A549 (cell line): ENCODE measurements at regions not wholly inside any gene's neighbourhood (a gene's known extent, or its start where the extent isn't known, plus 50 kb on each side); places are given as distances from the start of the nearest gene placed in this dataset.

Source experiments
- ATAC-seq, 2 experiments: fragments of 200-7000 bp in 1 of 2; fragments of >200 bp in 1 of 2; cut with Nextera tagmentation in 1 of 2; cut with Tn5 transposase in 1 of 2; 3 replicates each; pipeline versions ENCODE4 v1.8.0 to v1.9.1; 2018 to 2020; ENCODE audit warnings: mild to moderate bottlenecking in 1 of 2, moderate library complexity in 1 of 2
- CTCF ChIA-PET: fragments of 300-600 bp; sonication (Branson Sonifier 250); formaldehyde crosslinking; extraction: SDS; loops from one replicate; lab custom pipeline; 2021; ENCODE audit warnings: antibody characterized with exemption, inconsistent platforms; lab: Yijun Ruan, JAX
- POLR2A ChIA-PET: fragments of 350-600 bp; formaldehyde crosslinking; extraction: SDS; loops from one replicate; lab custom pipeline; 2021; ENCODE audit warnings: antibody characterized with exemption, inconsistent platforms; lab: Yijun Ruan, JAX
- DNase-seq, 2 experiments: peaks; one replicate each; pipeline versions ENCODE4 v3.0.0 to v3.0.0-alpha.2; 2011 to 2016; ENCODE audit warnings: low read depth in 1 of 2, low spot score in 1 of 2
- FAIRE-seq: peaks from 2 replicates; lab custom pipeline; 2011; peaks lifted over from hg19 to GRCh38; lab: Jason Lieb, UNC
- H3K27ac ChIP-seq, 2 experiments: fragments of >200 bp; sonication (Bioruptor Twin); formaldehyde crosslinking; 3 replicates each; pipeline ENCODE4 v1.5.1; 2016 to 2017
- H3K4me1 ChIP-seq: fragments of >200 bp; sonication (Bioruptor Twin); formaldehyde crosslinking; 3 replicates; pipeline ENCODE4 v1.6.1; 2016
- H3K4me2 ChIP-seq: fragments of >200 bp; sonication (Bioruptor Twin); formaldehyde crosslinking; 3 replicates; pipeline ENCODE4 v1.6.1; 2016
- H3K4me3 ChIP-seq: fragments of >200 bp; sonication (Bioruptor Twin); formaldehyde crosslinking; 3 replicates; pipeline ENCODE4 v1.5.1; 2016
- H3K9me3 ChIP-seq: fragments of >200 bp; sonication (Bioruptor Twin); formaldehyde crosslinking; 3 replicates; pipeline ENCODE4 v1.6.1; 2016
- CBX2 ChIP-seq: fragments of 200-600 bp; sonication (generic); IDR thresholded peaks from 2 replicates; pipeline ENCODE4 v1.6.1; 2016; ENCODE audit warnings: low read depth, mild to moderate bottlenecking, borderline replicate concordance
- CHD2 ChIP-seq: fragments of 150-350 bp; IDR thresholded peaks from 2 replicates; pipeline ENCODE4 v1.6.1; 2014; ENCODE audit warnings: low read length; ENCODE audit not compliant: partially characterized antibody
- EHF ChIP-seq: fragments of 250-450 bp; sonication (Bioruptor Pico); IDR thresholded peaks from 2 replicates; pipeline ENCODE4 v1.5.0; 2020; ENCODE audit warnings: mild to moderate bottlenecking
- EHMT2 ChIP-seq: fragments of 200-600 bp; sonication (generic); IDR thresholded peaks from 2 replicates; pipeline ENCODE4 v1.6.1; 2016; ENCODE audit warnings: antibody characterized with exemption, low read depth, mild to moderate bottlenecking, moderate library complexity
- FOSL2 ChIP-seq, 2 experiments: fragments of 450-650 bp in 1 of 2; fragments of >200 bp in 1 of 2; sonication (Bioruptor Twin) in 1 of 2; formaldehyde crosslinking; IDR thresholded peaks; 2 replicates each; pipeline versions ENCODE4 v1.5.0 to v1.6.1; 2016 to 2020; ENCODE audit warnings: mild to moderate bottlenecking in 1 of 2, moderate library complexity in 1 of 2
- FOXS1 ChIP-seq: fragments of 250-450 bp; sonication (Bioruptor Pico); IDR thresholded peaks from 2 replicates; pipeline ENCODE4 v1.5.0; 2020; ENCODE audit warnings: mild to moderate bottlenecking, moderate library complexity
- JUNB ChIP-seq: fragments of >200 bp; sonication (Bioruptor Twin); formaldehyde crosslinking; IDR thresholded peaks from 2 replicates; pipeline ENCODE4 v1.6.1; 2016
- MAZ ChIP-seq: fragments of 150-350 bp; IDR thresholded peaks from 2 replicates; pipeline ENCODE4 v1.6.1; 2014; ENCODE audit warnings: antibody characterized with exemption, low read depth, low read length, borderline replicate concordance
- NR3C1 ChIP-seq: fragments of >200 bp; sonication (Bioruptor Twin); formaldehyde crosslinking; IDR thresholded peaks from 3 replicates; pipeline ENCODE4 v1.6.1; 2017
- ZFP36 ChIP-seq: fragments of 450-650 bp; IDR thresholded peaks from 2 replicates; pipeline ENCODE4 v1.6.1; 2014; ENCODE audit warnings: borderline replicate concordance; ENCODE audit not compliant: partially characterized antibody
- ZNF302 ChIP-seq: fragments of 250-450 bp; sonication (Bioruptor Pico); IDR thresholded peaks from 2 replicates; pipeline ENCODE4 v1.9.0; 2021; ENCODE audit warnings: inconsistent platforms, mild to moderate bottlenecking, moderate library complexity
- WGBS: methylation state at CpG from one replicate; pipeline ENCODE4 v1.1.6; 2017; ENCODE audit errors: missing lambda C conversion rate; 5-methylcytosine and 5-hydroxymethylcytosine counted together
- TF ChIP-seq, protein P1 (sequence below): fragments of >200 bp; sonication (Bioruptor Twin); formaldehyde crosslinking; IDR thresholded peaks from 2 replicates; pipeline ENCODE4 v1.6.1; 2016
- TF ChIP-seq, protein P2 (sequence below): IDR thresholded peaks from 2 replicates; pipeline ENCODE4 v1.6.1; 2012
- TF ChIP-seq, protein P3 (sequence below): IDR thresholded peaks from 2 replicates; pipeline ENCODE4 v1.6.1; 2012; ENCODE audit warnings: low read depth, borderline replicate concordance
- TF ChIP-seq, protein P4 (sequence below): fragments of 250-450 bp; sonication (Bioruptor Pico); IDR thresholded peaks from 2 replicates; pipeline ENCODE4 v1.5.0; 2020; ENCODE audit warnings: low read depth, mild to moderate bottlenecking, moderate library complexity

DNA sequence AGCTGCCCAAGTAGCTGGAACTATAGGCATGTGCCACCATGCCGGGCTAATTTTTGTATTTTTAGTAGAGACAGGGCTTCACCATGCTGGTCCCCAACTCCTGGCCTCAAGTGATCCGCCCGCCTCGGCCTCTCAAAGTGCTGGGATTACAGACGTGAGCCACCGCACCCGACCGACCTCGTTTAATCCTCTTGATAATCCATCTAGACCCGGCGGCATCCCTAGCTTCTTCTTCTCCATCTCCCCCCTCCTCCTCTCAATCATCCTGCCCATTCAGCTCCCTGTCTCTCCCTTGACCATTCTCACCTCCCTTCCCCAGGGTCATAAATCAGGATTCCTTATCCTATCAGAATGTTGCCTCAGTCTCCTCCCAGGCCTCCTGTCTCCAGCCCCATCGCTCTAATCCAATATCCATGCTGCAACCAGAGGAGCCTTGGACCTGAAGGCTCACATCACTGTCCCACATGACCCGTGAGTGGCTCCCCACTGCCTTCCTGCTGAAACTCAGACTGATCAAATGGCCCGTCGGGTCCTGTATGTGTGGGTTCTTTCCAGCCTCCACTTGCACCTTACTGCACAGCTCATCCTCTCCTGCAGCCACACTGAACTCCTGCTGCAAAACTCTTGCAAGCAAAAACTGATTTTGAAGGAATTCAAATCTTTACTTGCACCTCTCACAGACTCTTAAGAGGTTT is 74.1 kb upstream of the CDH5 start:
- no peak for ATAC-seq
- Histone ChIP-seq H3K27ac (no peak overlapping the region), H3K4me1 (no peaks in the 10 kb centered on the region), H3K9me3 (no peaks in the 10 kb centered on the region), H3K4me3 (no peak overlapping the region), H3K4me2 (no peak overlapping the region)
- CTCF ChIA-PET, result interaction anchor here (1.0 to 1.4 kb wide), 3 partner anchors 21 to 65 kb away, joined by 3 to 5 read pairs (median 3); no protein-coding TSS in a partner anchor
- FAIRE-seq, result no peak
- DNase-seq, result no peak
- POLR2A ChIA-PET, result no interaction called here
- TF ChIP-seq FOSL2 (IDR thresholded peaks at IDR 0.05), result no peak
- no peak for TF ChIP-seq FOSL2 (CRISPR knock-in tag; IDR thresholded peaks at IDR 0.05)
- TF ChIP-seq JUNB, result no peak
- TF ChIP-seq ZFP36, result no peak
- TF ChIP-seq, protein P1, sequence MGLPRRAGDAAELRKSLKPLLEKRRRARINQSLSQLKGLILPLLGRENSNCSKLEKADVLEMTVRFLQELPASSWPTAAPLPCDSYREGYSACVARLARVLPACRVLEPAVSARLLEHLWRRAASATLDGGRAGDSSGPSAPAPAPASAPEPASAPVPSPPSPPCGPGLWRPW, result no peak
- WGBS, result 44% methylated on average over 15 of the region's 15 CpGs

DNA sequence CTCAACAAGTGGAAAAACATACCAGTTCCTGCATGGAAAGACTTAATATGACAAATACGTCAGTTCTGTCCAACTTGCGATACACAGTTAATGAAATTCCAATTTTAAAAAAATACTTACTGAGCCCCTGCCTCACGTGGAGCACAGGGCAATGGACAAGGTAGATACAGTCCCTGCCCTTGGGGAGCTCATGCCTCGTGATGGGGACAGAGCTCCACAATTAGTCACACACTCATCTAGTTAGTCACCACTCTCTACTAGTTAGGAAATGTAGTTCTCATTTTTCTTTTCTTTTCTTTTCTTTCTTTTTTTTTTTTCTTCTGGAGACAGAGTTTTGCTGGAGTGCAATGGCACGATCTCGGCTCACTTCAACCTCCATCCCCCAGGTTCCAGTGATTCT is 74.7 kb upstream of the CDH5 start:
- no peak overlapping the region for H3K27ac ChIP-seq
- TF ChIP-seq ZNF302 (CRISPR knock-in tag), result no peak
- TF ChIP-seq, all 56 proteins: peak for 0
- 41% methylated on average over 6 of the region's 6 CpGs for WGBS
- Histone ChIP-seq H3K4me2 (no peak overlapping the region), H3K4me3 (no peak overlapping the region), H3K4me1 (no peaks in the 10 kb centered on the region), H3K9me3 (no peaks in the 10 kb centered on the region)
- ChIA-PET POLR2A (no interaction called here), CTCF (interaction anchor here (1.0 to 1.4 kb wide), 3 partner anchors 21 to 66 kb away, joined by 3 to 5 read pairs (median 3); no protein-coding TSS in a partner anchor)
- ATAC-seq, result no peak
- DNase-seq, result no peak
- no peak for FAIRE-seq

DNA sequence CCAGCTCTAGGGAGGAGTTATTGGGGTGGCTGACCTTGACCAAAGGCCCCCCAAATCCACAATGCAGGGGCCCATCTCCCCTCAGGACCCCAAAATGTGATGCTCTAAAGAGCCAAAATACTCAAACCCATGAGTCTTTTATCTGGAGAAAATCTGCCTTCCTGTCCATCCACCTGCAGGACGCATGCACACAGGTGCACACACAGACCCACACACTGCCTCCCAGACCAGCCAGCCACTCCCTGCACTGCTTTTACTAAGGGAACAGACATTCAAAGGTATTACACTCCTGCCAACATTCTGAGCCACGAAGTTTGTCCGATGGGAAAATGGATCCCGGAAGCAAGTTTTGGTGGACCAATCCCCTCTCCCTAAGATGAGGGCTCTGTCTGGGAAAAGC is 76.1 kb upstream of the CDH5 start:
- POLR2A ChIA-PET, result no interaction called here
- no peak for TF ChIP-seq NR3C1
- TF ChIP-seq CHD2, result no peak
- no peak for TF ChIP-seq EHMT2
- H3K9me3 ChIP-seq, result no peaks in the 10 kb centered on the region; the same call in 2 of the 3 replicates
- no peak for FAIRE-seq
- H3K27ac ChIP-seq, result no peak overlapping the region
- no peaks in the 10 kb centered on the region for H3K4me1 ChIP-seq
- H3K4me2 ChIP-seq, result no peak overlapping the region
- peak in 1 of 2 experiments; percentile 30; a peak in 1 of 6 replicates for ATAC-seq
- no peak overlapping the region for H3K4me3 ChIP-seq
- CTCF ChIA-PET, result no interaction called here
- 61% methylated on average over 4 of the region's 4 CpGs for WGBS
- no peak for DNase-seq

DNA sequence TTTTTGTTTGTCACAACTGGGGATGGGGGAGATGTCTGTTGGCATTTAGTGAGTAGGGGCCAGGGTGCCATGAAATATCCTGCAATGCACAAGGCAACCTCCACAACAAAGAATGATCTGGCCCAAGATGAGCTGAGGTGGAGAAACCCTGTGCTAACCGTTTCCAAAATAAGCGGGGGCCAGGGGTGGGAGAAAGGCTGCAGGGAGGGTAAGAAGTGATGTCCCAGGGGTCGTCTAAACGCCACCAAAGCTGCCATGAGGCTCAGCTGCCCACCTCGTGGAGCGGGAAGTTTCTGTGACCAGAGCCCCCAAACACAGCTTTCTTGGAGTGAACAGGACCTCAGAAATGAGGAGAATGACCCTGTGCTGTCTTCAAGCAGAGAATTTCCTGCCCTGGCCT is 76.5 kb upstream of the CDH5 start:
- DNase-seq (no peak), ATAC-seq (no peak), FAIRE-seq (no peak)
- Histone ChIP-seq H3K4me3 (no peak overlapping the region), H3K4me1 (no peaks in the 10 kb centered on the region), H3K9me3 (no peaks in the 10 kb centered on the region; the same call in 2 of the 3 replicates), H3K4me2 (no peak overlapping the region), H3K27ac (no peak overlapping the region)
- 23% methylated on average over 6 of the region's 6 CpGs for WGBS
- ChIA-PET POLR2A (no interaction called here), CTCF (no interaction called here)
- TF ChIP-seq, protein P2, sequence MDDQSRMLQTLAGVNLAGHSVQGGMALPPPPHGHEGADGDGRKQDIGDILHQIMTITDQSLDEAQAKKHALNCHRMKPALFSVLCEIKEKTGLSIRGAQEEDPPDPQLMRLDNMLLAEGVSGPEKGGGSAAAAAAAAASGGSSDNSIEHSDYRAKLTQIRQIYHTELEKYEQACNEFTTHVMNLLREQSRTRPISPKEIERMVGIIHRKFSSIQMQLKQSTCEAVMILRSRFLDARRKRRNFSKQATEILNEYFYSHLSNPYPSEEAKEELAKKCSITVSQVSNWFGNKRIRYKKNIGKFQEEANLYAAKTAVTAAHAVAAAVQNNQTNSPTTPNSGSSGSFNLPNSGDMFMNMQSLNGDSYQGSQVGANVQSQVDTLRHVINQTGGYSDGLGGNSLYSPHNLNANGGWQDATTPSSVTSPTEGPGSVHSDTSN, result no peak
- TF ChIP-seq MAZ (no peak), ZFP36 (no peak), CBX2 (no peak), EHF (CRISPR knock-in tag) (no peak), FOXS1 (CRISPR knock-in tag) (no peak)
- TF ChIP-seq, protein P3, sequence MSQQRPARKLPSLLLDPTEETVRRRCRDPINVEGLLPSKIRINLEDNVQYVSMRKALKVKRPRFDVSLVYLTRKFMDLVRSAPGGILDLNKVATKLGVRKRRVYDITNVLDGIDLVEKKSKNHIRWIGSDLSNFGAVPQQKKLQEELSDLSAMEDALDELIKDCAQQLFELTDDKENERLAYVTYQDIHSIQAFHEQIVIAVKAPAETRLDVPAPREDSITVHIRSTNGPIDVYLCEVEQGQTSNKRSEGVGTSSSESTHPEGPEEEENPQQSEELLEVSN, result no peak
- TF ChIP-seq, protein P4, sequence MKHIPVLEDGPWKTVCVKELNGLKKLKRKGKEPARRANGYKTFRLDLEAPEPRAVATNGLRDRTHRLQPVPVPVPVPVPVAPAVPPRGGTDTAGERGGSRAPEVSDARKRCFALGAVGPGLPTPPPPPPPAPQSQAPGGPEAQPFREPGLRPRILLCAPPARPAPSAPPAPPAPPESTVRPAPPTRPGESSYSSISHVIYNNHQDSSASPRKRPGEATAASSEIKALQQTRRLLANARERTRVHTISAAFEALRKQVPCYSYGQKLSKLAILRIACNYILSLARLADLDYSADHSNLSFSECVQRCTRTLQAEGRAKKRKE (CRISPR knock-in tag), result no peak
